Right kidney (tissue), 1 donor: ENCODE measurements at regions not wholly inside any gene's neighbourhood (a gene's known extent, or its start where the extent isn't known, plus 50 kb on each side); places are given as distances from the start of the nearest gene placed in this dataset.

Experiments used
- DNase-seq: peaks from one replicate; pipeline ENCODE4 v3.0.0-alpha.2; 2016

DNA sequence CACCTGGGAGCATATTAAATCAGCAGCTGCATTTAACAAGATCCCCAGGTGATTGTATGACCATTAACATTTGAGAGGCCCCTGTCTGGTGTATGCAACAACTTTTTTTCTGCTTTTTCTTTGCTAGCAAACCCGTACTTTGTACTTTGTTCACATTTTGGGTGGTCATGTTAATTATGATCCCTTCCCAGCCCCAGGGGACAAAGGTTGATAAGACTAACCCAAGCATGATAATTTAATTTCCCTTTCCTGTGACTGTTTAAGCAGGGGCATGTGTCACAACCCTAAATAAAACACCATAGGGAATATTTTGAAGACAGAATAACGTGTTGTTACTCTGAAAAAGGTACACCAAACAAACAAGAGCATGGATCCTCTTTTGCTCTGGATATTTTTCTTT is 332.0 kb downstream of the PCDH18 start:
- DNase-seq = no peak

DNA sequence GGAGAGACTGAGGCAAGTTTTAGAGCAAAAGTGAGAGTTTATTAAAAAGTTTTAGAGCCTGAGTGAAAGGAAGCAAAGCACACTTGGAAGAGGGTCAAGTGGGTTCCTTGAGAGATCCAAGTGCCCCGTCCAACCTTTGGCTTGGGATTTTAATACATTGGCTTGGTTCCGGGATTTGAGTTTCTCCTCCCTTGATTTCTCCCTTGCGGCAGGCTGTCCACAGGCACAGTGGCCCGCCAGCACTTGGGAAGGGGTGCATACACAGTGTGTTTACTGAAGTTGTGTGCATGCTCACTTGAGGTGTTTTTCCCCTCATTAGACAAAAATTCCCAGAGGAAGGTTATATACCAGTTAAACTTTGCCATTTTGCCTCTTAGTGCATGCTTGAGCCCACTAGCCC is 333.5 kb downstream of the PCDH18 start:
- DNase-seq = no peak

DNA sequence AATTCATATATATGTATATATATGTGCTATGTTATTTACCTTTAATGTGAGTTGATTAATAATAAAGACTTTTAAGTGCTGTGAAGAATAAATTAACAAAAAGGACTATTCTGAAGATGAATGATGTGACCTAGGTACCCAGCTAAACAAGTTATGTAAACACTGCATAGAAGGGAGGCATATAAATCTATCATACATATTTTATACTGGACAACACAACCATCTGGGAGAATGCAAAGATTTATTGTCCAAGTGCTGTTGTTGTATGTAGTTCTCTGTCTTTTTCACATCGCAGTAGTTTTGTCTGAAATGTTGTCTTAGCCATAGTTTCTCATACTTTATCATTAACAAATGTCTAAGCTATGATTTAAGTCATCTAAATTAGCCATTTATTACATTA is 337.6 kb downstream of the PCDH18 start:
- no peak for DNase-seq

DNA sequence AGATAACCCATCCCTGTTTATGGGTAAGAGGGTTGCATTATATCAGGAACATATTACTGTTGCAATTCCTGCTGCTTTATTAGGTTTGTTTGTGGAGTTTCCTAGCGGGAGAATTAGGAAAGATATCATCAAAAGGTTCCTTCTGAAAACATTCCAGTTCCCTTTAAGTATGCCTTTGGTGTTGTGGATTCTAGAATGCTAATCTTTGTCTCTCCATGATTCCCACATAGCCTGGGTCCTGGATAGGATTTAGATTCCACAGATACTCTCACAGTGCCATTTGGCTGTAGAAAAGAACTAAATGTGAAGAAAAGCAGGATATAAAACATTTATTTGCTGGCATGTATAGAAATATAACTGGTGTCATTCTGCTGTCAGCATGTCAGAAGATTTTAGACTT is 338.7 kb downstream of the PCDH18 start:
- DNase-seq = no peak

DNA sequence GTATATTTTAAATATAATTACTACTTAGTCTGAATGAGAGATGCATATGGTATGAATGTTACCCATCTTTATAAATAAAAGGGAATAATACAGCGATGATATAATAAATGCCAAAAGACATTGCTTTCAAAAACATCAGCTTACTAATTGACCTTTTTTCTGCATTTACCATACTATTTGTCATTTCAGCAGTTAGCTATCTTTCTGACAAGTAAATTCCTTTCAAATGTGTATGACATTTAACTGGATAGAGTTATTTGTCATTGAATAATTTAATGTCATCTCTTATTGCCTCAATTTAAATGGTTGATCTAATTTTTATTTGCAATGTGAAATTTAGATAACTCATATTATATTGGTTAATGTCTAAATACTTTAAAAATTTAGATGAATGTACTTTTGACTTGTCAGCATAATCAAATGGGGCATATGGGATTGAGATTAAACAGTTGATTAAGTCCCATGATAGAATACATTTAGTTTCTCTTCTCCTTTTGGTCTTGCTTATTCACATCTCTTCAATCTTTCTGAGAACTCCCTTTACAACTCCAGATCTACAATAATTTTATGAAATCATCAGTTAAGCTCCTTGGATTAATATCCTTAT is 350.9 kb downstream of the PCDH18 start:
- DNase-seq = no peak

DNA sequence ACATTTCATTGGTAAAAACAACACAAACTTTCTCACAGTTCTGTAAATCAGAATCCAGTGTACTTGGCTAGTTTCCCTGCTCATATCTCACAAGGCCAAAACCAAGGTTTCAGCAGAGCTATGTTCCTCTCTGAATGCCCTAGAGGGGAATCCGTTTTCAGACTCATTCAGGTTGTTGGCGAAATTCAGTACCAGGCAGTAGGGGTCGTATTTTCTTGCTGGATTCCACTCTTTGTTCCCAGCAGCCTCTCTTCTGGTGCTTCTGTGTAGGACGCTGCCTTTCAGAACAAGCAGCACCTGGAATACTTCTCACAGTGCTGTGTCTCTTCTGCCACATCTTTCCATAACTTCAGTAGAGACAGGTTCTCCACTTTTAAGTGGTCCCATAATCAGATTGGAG is 351.9 kb downstream of the PCDH18 start:
- DNase-seq = no peak

DNA sequence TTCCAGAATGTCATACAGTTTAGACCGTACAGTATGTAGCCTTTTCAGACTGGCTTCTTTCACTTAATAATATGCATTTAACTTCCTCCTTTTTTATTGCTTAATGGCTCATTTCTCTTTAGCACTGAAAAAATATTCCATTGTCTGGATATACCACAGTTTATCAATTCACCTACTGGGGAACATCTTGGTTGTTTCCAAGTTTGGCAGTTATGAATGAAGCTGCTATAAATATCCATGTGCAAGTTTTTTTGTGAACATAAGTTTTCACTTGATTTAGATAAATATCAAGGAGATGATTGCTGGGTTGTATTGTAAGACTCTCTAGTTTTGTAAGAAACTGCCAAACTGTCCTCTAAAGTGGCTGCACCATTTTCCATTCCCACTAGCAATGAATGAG is 375.5 kb downstream of the PCDH18 start:
- DNase-seq = no peak

DNA sequence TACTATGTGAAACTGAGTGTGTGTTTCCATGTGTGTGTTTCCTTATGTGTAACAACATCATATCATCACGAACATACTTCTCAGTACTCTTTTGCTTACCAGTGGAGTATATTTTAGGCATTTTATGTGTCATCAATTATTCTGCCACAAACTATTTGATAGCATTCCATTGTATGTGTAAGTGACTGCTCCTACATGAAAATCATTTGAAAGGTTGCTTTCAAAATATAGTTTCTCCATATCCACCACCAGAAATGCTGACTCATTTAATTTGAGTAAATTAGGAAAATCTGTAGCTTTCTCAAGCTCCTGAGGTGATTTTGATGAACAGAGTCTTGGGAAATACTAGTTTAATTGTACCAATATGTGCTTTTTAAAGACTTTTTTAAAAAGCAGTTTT is 376.2 kb downstream of the PCDH18 start:
- no peak for DNase-seq

DNA sequence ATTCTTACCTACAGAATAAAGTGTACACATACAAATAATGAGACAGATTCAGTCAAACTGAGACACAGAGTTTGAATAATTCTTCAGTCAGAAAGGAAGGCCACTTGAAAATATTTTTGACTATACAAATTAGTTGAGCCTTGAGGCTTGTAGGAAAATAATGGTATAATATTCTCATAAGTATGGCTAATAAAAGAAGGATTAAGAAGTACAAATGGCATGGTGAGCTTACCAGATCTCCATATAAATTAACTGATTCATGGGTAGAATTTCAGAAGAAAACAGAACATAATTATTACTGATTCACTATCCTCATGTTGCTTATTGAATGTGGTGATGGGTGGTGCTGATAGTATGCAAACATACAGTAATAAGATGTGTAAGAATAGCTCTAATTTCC is 401.1 kb downstream of the PCDH18 start:
- DNase-seq = no peak

DNA sequence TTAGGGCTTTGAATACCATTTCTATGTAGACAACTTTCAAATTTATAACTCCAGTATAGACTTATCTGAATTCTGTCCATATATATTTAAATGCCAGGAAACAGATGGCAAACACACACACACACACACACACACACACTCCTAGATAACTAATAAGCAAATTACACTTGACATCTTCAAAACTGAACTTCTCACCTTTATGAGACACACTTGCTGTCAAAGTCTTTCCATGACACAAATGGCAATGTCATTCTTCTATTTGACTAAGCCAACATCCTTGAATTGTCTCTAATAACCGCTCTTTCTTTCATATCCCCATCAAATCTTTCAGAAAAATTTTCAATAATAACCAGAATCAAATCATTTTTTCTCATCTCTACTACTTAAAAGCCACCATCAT is 402.4 kb downstream of the PCDH18 start:
- no peak for DNase-seq

DNA sequence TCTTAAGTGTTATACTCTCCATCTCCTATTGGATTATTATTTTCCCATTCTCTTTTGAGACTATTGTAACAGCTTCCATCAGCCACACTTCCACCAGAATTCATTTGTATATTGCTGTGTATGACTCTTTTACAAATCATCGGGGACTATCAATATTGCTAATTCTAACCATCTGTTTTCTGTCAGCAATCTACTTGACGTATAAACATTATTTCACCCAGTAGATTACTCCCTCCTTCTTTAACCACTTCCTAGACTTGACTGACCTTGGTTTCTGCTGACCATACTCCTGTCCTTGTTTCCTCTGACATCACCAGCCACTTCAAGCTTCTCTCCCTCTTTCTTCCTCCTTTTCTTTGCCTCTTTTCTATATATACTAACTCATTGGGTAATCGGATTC is 402.9 kb downstream of the PCDH18 start:
- no peak for DNase-seq

DNA sequence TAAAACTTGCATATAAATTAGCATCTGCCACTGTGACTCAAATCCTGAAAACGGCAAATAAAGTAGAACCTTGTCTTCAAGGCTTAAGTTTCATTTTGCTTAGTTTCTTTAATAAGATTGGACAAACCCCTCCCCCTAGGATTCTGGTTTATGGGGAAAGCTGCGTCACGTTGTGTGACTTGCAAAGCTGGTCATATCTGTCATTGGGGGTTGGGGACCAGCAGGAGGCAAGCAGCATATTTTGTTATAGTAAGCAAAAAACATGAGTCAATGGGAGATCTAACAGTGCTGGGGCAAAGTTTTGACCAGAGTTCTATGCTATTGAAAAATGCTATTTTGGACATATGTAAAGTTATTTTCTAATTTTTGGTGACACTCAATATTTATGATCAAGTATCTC is 407.3 kb downstream of the PCDH18 start:
- no peak for DNase-seq

DNA sequence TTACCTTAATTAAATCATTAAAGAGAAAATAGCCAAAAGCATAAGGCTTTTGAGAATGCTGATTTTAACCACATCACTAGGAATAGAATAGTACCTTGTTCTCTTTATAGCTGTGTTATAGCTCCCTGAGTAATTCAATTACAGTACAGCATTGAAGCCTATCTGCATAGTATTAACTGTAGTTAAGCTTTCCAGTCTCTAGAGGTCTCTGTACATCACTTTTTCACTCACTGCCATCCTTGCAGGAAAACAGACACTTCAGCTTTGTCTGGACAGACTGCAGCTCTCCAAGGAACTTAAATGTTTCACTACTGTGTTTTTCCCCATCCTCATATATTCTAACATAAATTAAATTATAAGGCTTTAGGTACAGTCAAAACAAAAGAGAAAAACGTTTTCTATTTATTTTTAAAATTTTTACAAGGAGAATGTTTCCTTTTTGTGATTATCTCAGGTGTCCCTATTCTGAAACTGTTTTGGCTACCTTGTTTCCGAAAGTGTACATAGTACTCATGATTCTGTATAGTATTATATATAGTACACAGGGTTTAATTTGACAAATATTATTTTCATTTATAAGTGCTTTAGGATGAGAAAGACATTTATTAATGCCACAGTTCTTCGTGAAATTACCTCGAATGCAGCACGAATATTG is 407.9 kb downstream of the PCDH18 start:
- DNase-seq = peak; percentile 6

DNA sequence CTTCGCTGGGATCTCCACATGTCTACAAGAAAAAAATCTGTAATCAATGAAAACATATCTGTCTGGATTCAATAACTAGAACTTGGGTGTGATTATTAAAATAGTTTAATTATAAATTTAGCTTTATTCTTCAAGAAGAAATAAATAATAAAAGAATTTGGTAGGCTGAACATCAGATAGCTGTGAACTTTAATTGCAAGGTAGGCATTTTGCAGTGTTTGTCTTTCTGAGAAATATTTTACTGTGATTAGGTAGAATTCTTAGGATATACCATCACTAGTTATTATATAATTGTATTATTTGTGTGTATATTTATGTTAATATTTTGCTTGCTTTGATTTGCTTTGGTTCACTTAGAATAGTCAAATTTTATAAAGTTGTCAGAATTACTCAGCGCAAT is 409.4 kb downstream of the PCDH18 start:
- no peak for DNase-seq

DNA sequence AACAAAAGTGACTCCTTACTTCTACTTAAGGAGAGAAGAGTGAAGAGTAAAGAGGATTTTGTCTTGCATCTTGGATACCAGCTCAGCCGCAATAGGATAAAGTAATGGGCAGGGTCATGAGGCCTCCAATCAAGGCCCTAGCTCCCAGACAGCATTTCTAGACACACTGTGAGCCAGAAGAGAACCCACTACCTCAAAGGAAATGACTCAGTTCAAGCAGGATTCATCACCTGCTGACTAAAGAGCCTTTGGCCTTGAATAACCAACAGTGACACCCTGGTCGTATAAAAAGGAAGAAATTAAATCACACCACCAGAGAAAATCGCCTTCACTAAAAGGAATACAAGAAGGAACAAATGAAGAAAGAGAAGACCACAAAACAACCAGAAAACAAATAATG is 416.1 kb downstream of the PCDH18 start:
- no peak for DNase-seq

DNA sequence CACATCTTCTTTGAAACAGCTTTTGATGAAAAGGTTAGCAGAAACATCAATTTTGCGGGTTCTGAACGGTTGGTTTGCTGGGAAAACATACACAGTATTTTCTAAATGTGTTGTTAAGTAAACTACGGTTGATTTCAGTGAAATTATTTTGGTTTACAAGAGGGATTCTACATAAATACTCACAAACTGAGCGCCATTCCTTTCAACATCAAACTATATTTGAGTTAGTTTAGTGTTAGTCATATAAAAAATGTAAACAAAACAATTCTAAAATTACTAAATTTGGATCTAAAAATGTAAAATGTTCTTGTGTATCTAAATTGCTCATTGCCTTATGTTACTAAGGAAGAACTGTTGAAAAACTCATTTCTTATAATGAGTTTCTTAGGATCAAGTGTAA is 425.6 kb downstream of the PCDH18 start:
- DNase-seq = no peak

DNA sequence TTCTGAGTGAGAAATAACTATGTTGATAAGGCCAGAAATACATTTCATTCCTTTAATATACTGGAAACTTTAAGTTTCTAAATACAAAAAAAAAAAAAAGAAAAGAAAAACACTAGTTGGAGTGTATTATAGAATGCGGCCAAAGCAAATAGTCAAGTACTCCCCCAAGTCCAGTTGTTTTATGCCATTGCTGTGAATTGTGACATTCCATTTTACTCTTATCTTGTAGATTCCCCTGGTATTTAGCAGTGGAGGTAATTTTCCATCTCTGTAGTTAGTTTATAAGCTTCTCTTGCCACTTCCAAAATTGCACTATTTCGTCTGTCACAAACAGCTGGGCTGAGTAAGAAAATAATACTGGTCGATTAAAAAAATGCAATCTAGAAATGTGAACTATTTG is 426.0 kb downstream of the PCDH18 start:
- no peak for DNase-seq

DNA sequence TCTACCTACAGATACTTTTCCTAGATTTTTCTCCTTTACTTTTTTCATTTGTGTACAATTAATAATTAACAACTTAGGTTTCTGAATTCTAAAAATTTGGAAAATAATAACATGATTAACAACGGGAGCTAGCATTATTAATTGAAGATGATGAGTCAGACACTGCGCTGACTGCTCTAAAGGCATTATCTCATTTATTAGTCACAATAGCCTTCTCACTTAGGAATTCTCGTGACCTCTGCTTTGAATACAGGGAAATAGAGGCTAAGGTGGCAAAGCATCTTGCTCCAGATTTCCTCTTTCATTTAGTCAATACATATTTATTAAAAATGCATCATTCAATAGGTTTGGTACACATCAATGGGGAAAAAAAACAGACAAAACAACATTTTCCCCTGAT is 441.3 kb downstream of the PCDH18 start:
- no peak for DNase-seq

DNA sequence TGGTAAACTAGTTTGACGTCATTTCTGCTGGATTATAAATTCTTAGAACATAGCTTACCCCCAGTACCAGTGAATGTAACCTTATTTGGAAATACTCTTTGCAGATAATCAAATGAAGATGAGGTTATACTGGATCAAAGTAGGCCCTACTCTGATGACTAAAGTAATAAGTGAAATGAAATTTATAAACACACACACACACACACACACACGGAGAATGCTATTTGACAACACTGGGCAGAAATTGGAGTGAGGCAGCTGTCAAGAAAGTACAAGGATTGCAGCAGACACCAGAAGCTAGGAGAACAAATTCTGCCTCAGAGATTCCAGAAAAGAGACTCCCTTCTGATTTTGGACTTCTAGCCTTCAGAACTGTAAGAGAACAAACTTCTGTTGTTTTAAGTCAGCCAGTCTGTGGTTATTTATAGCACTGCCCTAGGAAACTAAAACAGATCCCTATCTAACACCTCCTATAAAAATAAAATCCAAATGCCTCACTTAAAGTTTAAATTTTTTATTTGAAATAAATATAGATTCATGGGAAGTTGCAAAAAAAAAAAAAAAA is 448.6 kb downstream of the PCDH18 start:
- DNase-seq = no peak

DNA sequence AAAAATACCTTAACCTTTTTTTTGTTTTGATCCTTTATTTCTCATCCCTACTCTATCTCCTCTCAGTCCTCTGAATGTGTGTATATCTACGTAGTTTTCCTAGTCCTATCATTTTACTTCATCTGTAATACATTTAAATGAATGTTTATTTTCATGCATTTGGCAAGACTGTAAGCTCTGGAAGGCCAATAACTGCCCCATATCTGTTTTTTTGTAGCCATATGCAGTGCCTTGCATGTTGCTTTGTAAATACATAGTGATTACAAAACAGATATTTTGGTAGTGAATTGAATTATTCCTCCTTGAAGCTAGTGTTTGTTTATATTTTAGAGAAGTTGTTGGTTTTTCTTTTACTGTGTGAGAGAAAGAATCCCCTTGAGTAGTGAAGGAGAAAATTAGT is 450.2 kb downstream of the PCDH18 start:
- DNase-seq = no peak

DNA sequence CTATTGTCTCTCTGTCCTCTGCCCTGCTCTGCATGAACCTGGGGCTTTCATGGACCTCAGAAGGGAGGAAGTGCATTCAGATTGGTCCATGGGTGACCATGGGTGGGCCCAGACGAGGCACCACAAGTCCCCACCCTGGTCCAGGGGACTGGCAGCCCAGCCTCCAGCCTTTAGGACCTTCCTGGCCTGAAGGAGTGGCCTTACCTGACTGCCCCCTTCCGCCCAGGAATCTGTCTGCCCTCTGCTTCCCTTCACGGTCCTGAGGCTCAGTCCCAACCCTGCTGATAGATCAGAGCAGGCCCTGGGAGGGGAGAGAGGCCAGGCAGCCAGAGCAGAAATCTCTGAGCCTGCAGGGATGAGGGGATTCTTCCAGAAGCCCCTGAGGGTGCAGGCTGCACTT is 455.4 kb downstream of the PCDH18 start:
- DNase-seq = no peak

DNA sequence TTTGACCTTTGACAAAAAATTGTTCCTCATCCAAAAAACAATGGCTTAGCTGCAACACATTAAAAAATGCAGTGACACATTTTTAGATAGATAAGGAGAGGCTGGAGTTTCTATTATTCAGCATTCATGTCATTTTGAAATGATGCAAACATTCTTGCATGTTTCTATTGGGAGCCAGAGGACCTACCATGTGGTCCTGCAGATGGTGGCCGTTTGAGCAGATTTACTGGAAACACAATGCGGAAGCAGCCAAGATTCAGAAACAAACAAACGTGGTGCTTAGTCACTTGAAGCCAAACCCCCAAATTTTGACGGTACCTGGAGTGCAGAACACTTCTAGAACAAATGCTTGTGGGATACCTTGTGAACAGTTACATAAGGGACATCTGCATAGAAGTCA is 456.7 kb downstream of the PCDH18 start:
- DNase-seq = no peak

DNA sequence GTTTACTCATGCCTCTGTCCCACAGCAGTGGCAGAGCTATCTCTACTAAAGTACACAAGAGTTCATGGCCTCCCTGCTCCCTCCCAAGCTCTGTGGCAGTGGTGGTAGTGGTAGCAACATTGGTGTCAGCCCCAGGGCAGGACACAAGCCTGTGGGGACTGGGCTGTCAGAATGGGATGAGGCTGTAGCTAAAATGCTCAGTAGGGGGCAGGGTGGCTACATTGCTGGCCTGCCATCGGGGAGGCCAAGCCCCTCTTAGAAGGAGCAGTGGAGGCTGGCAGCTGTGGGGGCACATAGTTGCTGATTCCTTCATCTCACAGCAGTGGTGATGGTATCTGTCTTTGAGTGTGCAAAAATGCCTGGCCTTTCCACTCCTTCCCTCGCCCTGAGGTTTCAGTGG is 461.7 kb downstream of the PCDH18 start:
- no peak for DNase-seq

DNA sequence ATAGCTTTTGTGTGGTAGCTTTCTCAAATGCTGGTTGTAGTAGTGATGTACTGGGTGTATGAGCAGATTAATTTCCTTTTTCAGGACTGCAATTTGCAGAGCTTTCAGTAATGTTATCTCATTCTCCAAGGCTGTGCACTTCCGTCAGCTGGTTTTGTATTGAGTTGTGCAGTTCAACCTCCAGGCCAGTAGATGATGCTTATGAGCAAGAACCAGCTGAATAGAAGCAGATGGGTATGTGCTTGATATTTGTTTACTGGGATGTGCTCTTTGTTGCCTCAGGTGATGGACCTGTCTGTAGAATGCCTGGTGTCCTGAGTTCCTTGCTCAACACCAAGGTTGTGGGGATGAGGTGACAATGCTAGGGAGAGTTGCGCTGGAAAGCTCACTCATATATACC is 462.8 kb downstream of the PCDH18 start:
- DNase-seq = no peak

DNA sequence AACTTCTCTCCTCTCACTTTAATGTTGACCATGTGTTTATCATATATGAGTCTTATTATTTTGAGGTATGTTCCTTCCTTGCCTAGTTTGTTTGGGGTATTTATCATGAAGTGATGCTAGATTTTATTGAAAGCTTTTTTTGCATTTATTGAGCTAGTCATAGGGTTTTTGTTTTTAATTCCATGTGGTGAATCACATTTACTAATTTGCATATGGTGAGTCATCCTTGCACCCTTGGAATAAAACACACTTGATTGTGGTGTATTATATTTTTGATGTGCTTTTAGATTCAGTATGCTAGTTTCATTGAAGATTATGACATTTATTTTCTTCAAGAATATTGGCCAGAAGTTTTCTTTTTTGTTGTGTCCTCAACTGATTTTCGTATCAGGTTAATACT is 464.6 kb downstream of the PCDH18 start:
- no peak for DNase-seq
